ENCODE measurements at regions not wholly inside any gene's neighbourhood (a gene's known extent, or its start where the extent isn't known, plus 50 kb on each side); places are given as distances from the start of the nearest gene placed in this dataset.

DNA sequence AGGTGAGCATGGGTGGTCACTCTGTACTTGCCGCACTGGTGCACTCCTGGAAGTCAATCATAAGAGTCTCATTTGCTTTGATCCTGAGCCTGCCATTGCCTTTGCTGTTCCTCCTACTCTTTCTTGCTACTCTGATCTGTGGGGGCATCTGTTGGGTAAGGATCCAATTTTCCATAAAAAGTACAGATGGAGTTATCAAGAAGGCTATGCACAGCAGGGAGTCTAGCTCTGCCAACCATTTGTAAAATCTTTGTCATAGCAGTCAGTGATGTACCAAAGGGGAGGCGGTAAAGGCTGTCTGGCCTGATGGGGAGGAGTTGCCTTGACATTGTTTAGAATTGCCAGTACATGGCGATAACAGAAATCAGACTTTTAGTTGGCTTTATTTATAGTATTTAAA, 109.0 kb upstream of the PLPPR1 start:
- TF ChIP-seq YY1 (IDR thresholded peaks at IDR 0.05; ENCODE audit: insufficient read depth, insufficient replicate concordance, low read depth, low read length) (no peak), HDAC2 (CRISPR knock-in tag; IDR thresholded peaks at IDR 0.05) (no peak)

Data from HepG2 (cell line).